ENCODE measurements at regions not wholly inside any gene's neighbourhood (a gene's known extent, or its start where the extent isn't known, plus 50 kb on each side); places are given as distances from the start of the nearest gene placed in this dataset.
"Not testable (repeated sequence)": the region's sequence is repeated elsewhere in the genome, so short reads cannot be mapped to it uniquely, and the experiment has no call there.

DNA sequence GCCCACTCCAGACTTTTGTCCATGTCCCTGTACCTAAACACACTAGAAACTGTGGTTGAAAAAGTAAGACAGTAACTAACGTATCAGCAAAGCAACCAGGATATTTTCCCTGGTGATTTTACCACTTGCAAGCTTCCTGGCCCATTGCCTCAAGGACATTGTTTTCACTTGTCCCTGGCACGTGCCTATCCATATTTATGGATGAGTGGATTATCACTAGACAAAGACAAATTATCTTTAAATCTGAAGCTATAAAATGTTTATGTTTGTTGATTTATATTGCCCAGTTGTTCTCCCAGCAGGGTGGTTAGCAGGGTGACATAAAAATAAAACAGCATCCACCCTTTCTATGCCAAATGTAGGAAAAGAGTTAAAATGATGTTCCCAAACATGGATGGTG, 93.2 kb upstream of the STEAP1 start:
- no peak overlapping the region for H2BK15ac ChIP-seq (ENCODE audit: low read length)
- H3K4ac ChIP-seq (ENCODE audit: low read length): no peak overlapping the region
- no peaks in the 10 kb centered on the region for H3K36me3 ChIP-seq (replicated peaks in 1 of 2; ENCODE audit: control insufficient read depth in 2 of 2, insufficient read depth in 2 of 2, low read length in 2 of 2)
- no peak overlapping the region for H2AK5ac ChIP-seq (ENCODE audit: low read depth, low read length)
- no CpG with 5 or more reads among the region's 2 CpGs for WGBS, 2 donors (ENCODE audit: extremely low coverage in 2 of 2, insufficient read length in 2 of 2, insufficient replicate concordance in 1 of 2)
- H3K4me2 ChIP-seq (ENCODE audit: insufficient read depth, low read length, poor library complexity, severe bottlenecking): no peak overlapping the region
- H3K27ac ChIP-seq (replicated peaks; ENCODE audit: low read length): no peak overlapping the region
- no peak overlapping the region for H4K8ac ChIP-seq (ENCODE audit: low read depth, low read length)
- H3K9me3 ChIP-seq (replicated peaks in 1 of 2; ENCODE audit: control insufficient read depth in 2 of 2, insufficient read depth in 1 of 2, low read depth in 1 of 2, low read length in 2 of 2): no peaks in the 10 kb centered on the region
- no peak for DNase-seq (ENCODE audit: low spot score)
- H4K91ac ChIP-seq (ENCODE audit: low read depth, low read length, poor library complexity): no peak overlapping the region
- no peaks in the 10 kb centered on the region for H3K4me1 ChIP-seq (ENCODE audit: control insufficient read depth in 2 of 2, insufficient read depth in 1 of 2, low read depth in 1 of 2, low read length in 2 of 2)
- no peak overlapping the region for H2BK12ac ChIP-seq (ENCODE audit: low read length)
- no peak overlapping the region for H2BK120ac ChIP-seq (ENCODE audit: low read depth, low read length)
- H3K79me1 ChIP-seq (ENCODE audit: low read depth, low read length): no peaks in the 10 kb centered on the region
- H2BK5ac ChIP-seq (ENCODE audit: low read length): no peak overlapping the region
- no peak overlapping the region for H3K18ac ChIP-seq (ENCODE audit: low read length)
- no peak overlapping the region for H3K9ac ChIP-seq (ENCODE audit: low read depth, low read length, poor library complexity)
- H3K27me3 ChIP-seq (ENCODE audit: control insufficient read depth in 3 of 3, insufficient read depth in 3 of 3, low read depth in 1 of 3, low read length in 3 of 3): no peaks in the 10 kb centered on the region
- H3K4me3 ChIP-seq (ENCODE audit: low read length in 2 of 2): no peak overlapping the region
- H2AFZ ChIP-seq (ENCODE audit: low read length): no peak overlapping the region
- H3K14ac ChIP-seq (ENCODE audit: low read length): no peak overlapping the region
- no peak overlapping the region for H3K23ac ChIP-seq (ENCODE audit: low read depth, low read length, poor library complexity)

DNA sequence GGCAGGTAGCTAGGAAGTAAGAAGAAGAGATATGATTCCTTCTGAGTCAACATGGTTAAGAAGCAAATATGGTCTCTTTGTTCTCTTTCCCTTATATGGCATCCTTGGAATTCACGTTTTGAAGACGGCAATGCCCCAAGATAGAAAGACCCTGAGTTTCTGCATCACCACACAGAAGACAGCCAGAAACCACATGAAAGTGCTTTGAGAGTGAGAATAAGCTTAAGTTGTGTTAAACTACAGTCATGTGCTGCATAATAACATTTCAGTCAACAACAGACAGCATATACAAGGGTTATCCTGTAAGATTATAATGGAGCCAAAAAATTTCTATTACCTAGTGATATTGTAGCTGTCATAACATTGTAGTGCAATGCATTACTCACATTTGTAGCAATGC, 89.9 kb upstream of the STEAP1 start:
- H3K27ac ChIP-seq (replicated peaks; ENCODE audit: low read length): no peak overlapping the region
- no peak overlapping the region for H3K23ac ChIP-seq (ENCODE audit: low read depth, low read length, poor library complexity)
- H4K8ac ChIP-seq (ENCODE audit: low read depth, low read length): no peak overlapping the region
- H3K27me3 ChIP-seq (ENCODE audit: control insufficient read depth in 3 of 3, insufficient read depth in 3 of 3, low read depth in 1 of 3, low read length in 3 of 3): no peaks in the 10 kb centered on the region
- no peak overlapping the region for H3K9ac ChIP-seq (ENCODE audit: low read depth, low read length, poor library complexity)
- H3K4me2 ChIP-seq (ENCODE audit: insufficient read depth, low read length, poor library complexity, severe bottlenecking): no peak overlapping the region
- H2AK5ac ChIP-seq (ENCODE audit: low read depth, low read length): no peak overlapping the region
- no peaks in the 10 kb centered on the region for H3K9me3 ChIP-seq (replicated peaks in 1 of 2; ENCODE audit: control insufficient read depth in 2 of 2, insufficient read depth in 1 of 2, low read depth in 1 of 2, low read length in 2 of 2)
- H3K36me3 ChIP-seq (replicated peaks in 1 of 2; ENCODE audit: control insufficient read depth in 2 of 2, insufficient read depth in 2 of 2, low read length in 2 of 2): no peaks in the 10 kb centered on the region
- no peak overlapping the region for H2AFZ ChIP-seq (ENCODE audit: low read length)
- H3K4ac ChIP-seq (ENCODE audit: low read length): no peak overlapping the region
- no peak overlapping the region for H4K91ac ChIP-seq (ENCODE audit: low read depth, low read length, poor library complexity)
- DNase-seq (ENCODE audit: low spot score): no peak
- H3K79me1 ChIP-seq (ENCODE audit: low read depth, low read length): no peaks in the 10 kb centered on the region
- no peak overlapping the region for H3K4me3 ChIP-seq (ENCODE audit: low read length in 2 of 2)
- H2BK5ac ChIP-seq (ENCODE audit: low read length): no peak overlapping the region
- no peak overlapping the region for H3K18ac ChIP-seq (ENCODE audit: low read length)
- H2BK12ac ChIP-seq (ENCODE audit: low read length): no peak overlapping the region
- WGBS, 2 donors (ENCODE audit: extremely low coverage in 2 of 2, insufficient read length in 2 of 2, insufficient replicate concordance in 1 of 2): no CpG with 5 or more reads among the region's 2 CpGs
- H3K4me1 ChIP-seq (ENCODE audit: control insufficient read depth in 2 of 2, insufficient read depth in 1 of 2, low read depth in 1 of 2, low read length in 2 of 2): no peaks in the 10 kb centered on the region
- H3K14ac ChIP-seq (ENCODE audit: low read length): no peak overlapping the region
- H2BK120ac ChIP-seq (ENCODE audit: low read depth, low read length): no peak overlapping the region
- H2BK15ac ChIP-seq (ENCODE audit: low read length): no peak overlapping the region

DNA sequence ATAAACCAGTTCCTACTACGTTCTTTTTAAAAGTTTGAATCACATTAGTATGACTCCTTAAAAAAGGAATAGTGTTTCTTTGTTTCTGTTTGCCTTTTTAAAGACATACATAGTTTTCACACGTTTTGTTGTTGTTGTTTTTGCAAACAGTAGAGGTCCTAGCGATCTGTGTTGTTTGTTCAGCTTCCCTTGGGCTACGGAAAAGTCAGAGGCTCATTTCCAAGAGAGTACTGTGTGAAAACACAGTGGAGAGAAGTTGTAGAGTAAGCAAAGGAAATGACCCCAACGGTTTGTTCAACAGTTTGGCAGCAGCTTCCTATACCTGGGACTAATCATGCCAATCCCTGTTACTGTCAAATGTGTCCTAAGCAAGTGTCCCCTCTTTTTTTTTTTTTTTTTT, 87.1 kb upstream of the STEAP1 start:
- H3K18ac ChIP-seq (ENCODE audit: low read length): no peak overlapping the region
- no peak overlapping the region for H3K14ac ChIP-seq (ENCODE audit: low read length)
- no peak overlapping the region for H2BK15ac ChIP-seq (ENCODE audit: low read length)
- H4K91ac ChIP-seq (ENCODE audit: low read depth, low read length, poor library complexity): no peak overlapping the region
- no peak overlapping the region for H3K4ac ChIP-seq (ENCODE audit: low read length)
- H2AK5ac ChIP-seq (ENCODE audit: low read depth, low read length): no peak overlapping the region
- H3K27me3 ChIP-seq (ENCODE audit: control insufficient read depth in 3 of 3, insufficient read depth in 3 of 3, low read depth in 1 of 3, low read length in 3 of 3): no peaks in the 10 kb centered on the region
- H3K36me3 ChIP-seq (replicated peaks in 1 of 2; ENCODE audit: control insufficient read depth in 2 of 2, insufficient read depth in 2 of 2, low read length in 2 of 2): no peaks in the 10 kb centered on the region
- H2AFZ ChIP-seq (ENCODE audit: low read length): no peak overlapping the region
- no peak overlapping the region for H2BK12ac ChIP-seq (ENCODE audit: low read length)
- no peak overlapping the region for H3K23ac ChIP-seq (ENCODE audit: low read depth, low read length, poor library complexity)
- H2BK120ac ChIP-seq (ENCODE audit: low read depth, low read length): no peak overlapping the region
- H3K4me3 ChIP-seq (ENCODE audit: low read length in 2 of 2): no peak overlapping the region
- no peak overlapping the region for H2BK5ac ChIP-seq (ENCODE audit: low read length)
- no CpG with 5 or more reads among the region's 5 CpGs for WGBS, 2 donors (ENCODE audit: extremely low coverage in 2 of 2, insufficient read length in 2 of 2, insufficient replicate concordance in 1 of 2)
- H3K4me1 ChIP-seq (ENCODE audit: control insufficient read depth in 2 of 2, insufficient read depth in 1 of 2, low read depth in 1 of 2, low read length in 2 of 2): no peaks in the 10 kb centered on the region
- no peak overlapping the region for H3K4me2 ChIP-seq (ENCODE audit: insufficient read depth, low read length, poor library complexity, severe bottlenecking)
- peaks cover 0 to 3% of the 10 kb centered on the region in 2 donors for H3K9me3 ChIP-seq (replicated peaks in 1 of 2; ENCODE audit: control insufficient read depth in 2 of 2, insufficient read depth in 1 of 2, low read depth in 1 of 2, low read length in 2 of 2)
- no peak for DNase-seq (ENCODE audit: low spot score)
- no peak overlapping the region for H4K8ac ChIP-seq (ENCODE audit: low read depth, low read length)
- H3K27ac ChIP-seq (replicated peaks; ENCODE audit: low read length): no peak overlapping the region
- no peaks in the 10 kb centered on the region for H3K79me1 ChIP-seq (ENCODE audit: low read depth, low read length)
- H3K9ac ChIP-seq (ENCODE audit: low read depth, low read length, poor library complexity): no peak overlapping the region

DNA sequence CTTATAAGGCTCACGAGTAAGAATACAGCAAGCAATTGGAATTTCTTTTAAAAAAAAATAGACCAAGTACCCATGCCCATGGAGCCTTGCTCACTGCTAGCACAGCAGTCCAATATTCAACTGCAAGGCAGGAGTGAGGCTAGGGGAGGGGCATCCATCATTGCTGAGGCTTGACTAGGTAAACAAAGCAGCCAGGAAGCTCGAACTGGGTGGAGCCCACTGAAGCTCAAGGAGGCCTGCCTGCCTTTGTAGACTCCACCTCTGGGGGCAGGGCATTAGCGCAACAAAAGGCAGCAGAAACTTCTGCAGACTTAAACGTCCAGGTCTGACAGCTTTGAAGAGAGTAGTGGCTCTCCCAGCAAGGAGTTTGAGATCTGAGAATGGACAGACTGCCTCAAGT, 84.0 kb upstream of the STEAP1 start:
- H3K27ac ChIP-seq (replicated peaks; ENCODE audit: low read length); H2BK15ac ChIP-seq (ENCODE audit: low read length); H4K91ac ChIP-seq (ENCODE audit: low read depth, low read length, poor library complexity); H3K27me3 ChIP-seq (ENCODE audit: control insufficient read depth in 3 of 3, insufficient read depth in 3 of 3, low read depth in 1 of 3, low read length in 3 of 3); H2BK5ac ChIP-seq (ENCODE audit: low read length); DNase-seq (ENCODE audit: low spot score); H4K8ac ChIP-seq (ENCODE audit: low read depth, low read length); H3K9ac ChIP-seq (ENCODE audit: low read depth, low read length, poor library complexity); H3K4ac ChIP-seq (ENCODE audit: low read length); H2BK12ac ChIP-seq (ENCODE audit: low read length); H3K4me3 ChIP-seq (ENCODE audit: low read length in 2 of 2); H3K4me1 ChIP-seq (ENCODE audit: control insufficient read depth in 2 of 2, insufficient read depth in 1 of 2, low read depth in 1 of 2, low read length in 2 of 2); H3K9me3 ChIP-seq (replicated peaks in 1 of 2; ENCODE audit: control insufficient read depth in 2 of 2, insufficient read depth in 1 of 2, low read depth in 1 of 2, low read length in 2 of 2); H3K18ac ChIP-seq (ENCODE audit: low read length); H3K36me3 ChIP-seq (replicated peaks in 1 of 2; ENCODE audit: control insufficient read depth in 2 of 2, insufficient read depth in 2 of 2, low read length in 2 of 2); H3K79me1 ChIP-seq (ENCODE audit: low read depth, low read length); H3K23ac ChIP-seq (ENCODE audit: low read depth, low read length, poor library complexity); H3K4me2 ChIP-seq (ENCODE audit: insufficient read depth, low read length, poor library complexity, severe bottlenecking); H2AK5ac ChIP-seq (ENCODE audit: low read depth, low read length); H2BK120ac ChIP-seq (ENCODE audit: low read depth, low read length): not testable (repeated sequence)
- Histone ChIP-seq H3K14ac (ENCODE audit: low read length) (peak overlapping the region; percentile 8), H2AFZ (ENCODE audit: low read length) (peak overlapping the region; percentile 48)
- WGBS, 2 donors (ENCODE audit: extremely low coverage in 2 of 2, insufficient read length in 2 of 2, insufficient replicate concordance in 1 of 2): no CpG with 5 or more reads among the region's 4 CpGs

Data from neuronal stem cell (in vitro differentiated cells).